GM23248 (cell line): ENCODE measurements at regions not wholly inside any gene's neighbourhood (a gene's known extent, or its start where the extent isn't known, plus 50 kb on each side); places are given as distances from the start of the nearest gene placed in this dataset.
"Not testable (repeated sequence)": the region's sequence is repeated elsewhere in the genome, so short reads cannot be mapped to it uniquely, and the experiment has no call there.

Experiments used
- DNase-seq: peaks from one replicate; pipeline ENCODE4 v3.0.0-alpha.2; 2015
- H2AFZ ChIP-seq: fragments of 200-600 bp; sonication (generic); 2 replicates; pipeline ENCODE4 v1.6.1; 2016; ENCODE audit warnings: antibody characterized with exemption
- H3F3A ChIP-seq: fragments of 200-600 bp; sonication (generic); 2 replicates; pipeline ENCODE4 v1.6.1; 2016; ENCODE audit warnings: mild to moderate bottlenecking, antibody characterized with exemption, mixed run types; ENCODE audit not compliant: insufficient read depth
- H3K27ac ChIP-seq: fragments of 200-600 bp; sonication (generic); 2 replicates; pipeline ENCODE4 v1.5.1; 2016; ENCODE audit warnings: mild to moderate bottlenecking
- H3K27me3 ChIP-seq: fragments of 200-600 bp; sonication (generic); replicated peaks from 2 replicates; pipeline ENCODE4 v1.6.1; 2016; ENCODE audit warnings: mild to moderate bottlenecking; ENCODE audit not compliant: insufficient read depth
- H3K36me3 ChIP-seq: fragments of 200-600 bp; sonication (generic); 2 replicates; pipeline ENCODE4 v1.6.1; 2016; ENCODE audit warnings: low read depth, mild to moderate bottlenecking
- H3K4me1 ChIP-seq: fragments of 200-600 bp; sonication (generic); 2 replicates; pipeline ENCODE4 v1.6.1; 2016; ENCODE audit warnings: mild to moderate bottlenecking; ENCODE audit not compliant: insufficient read depth
- H3K4me2 ChIP-seq: fragments of 200-600 bp; sonication (generic); one replicate; pipeline ENCODE4 v1.6.1; 2016; ENCODE audit warnings: mild to moderate bottlenecking; ENCODE audit not compliant: unreplicated experiment
- H3K4me3 ChIP-seq: fragments of 200-600 bp; sonication (generic); 2 replicates; pipeline ENCODE4 v1.5.1; 2016; ENCODE audit warnings: mild to moderate bottlenecking
- H3K79me2 ChIP-seq: fragments of 200-600 bp; sonication (generic); 2 replicates; pipeline ENCODE4 v1.6.1; 2016; ENCODE audit warnings: mild to moderate bottlenecking; ENCODE audit not compliant: insufficient read depth
- H3K9ac ChIP-seq: fragments of 200-600 bp; sonication (generic); 2 replicates; pipeline ENCODE4 v1.6.1; 2016; ENCODE audit warnings: mild to moderate bottlenecking
- H3K9me2 ChIP-seq: fragments of 200-600 bp; sonication (generic); 2 replicates; pipeline ENCODE4 v1.6.1; 2016; ENCODE audit warnings: mixed run types, mild to moderate bottlenecking, moderate library complexity; ENCODE audit not compliant: insufficient read depth
- H3K9me3 ChIP-seq: fragments of 200-600 bp; sonication (generic); one replicate; pipeline ENCODE4 v1.6.1; 2017; ENCODE audit warnings: low read depth
- H4K20me1 ChIP-seq: fragments of 200-600 bp; sonication (generic); 2 replicates; pipeline ENCODE4 v1.6.0; 2016; ENCODE audit not compliant: insufficient read depth
- EZH2 ChIP-seq: fragments of 200-600 bp; sonication (generic); IDR thresholded peaks from 2 replicates; pipeline ENCODE4 v1.6.1; 2018; ENCODE audit warnings: antibody characterized with exemption, mild to moderate bottlenecking; ENCODE audit not compliant: insufficient read depth, poor library complexity, severe bottlenecking
- EZH2phosphoT487 ChIP-seq: fragments of 200-600 bp; sonication (generic); IDR thresholded peaks from 2 replicates; pipeline ENCODE4 v1.6.1; 2018; ENCODE audit warnings: antibody characterized with exemption, moderate library complexity, mild to moderate bottlenecking, low read depth; ENCODE audit not compliant: insufficient read depth
- WGBS, 2 experiments: methylation state at CpG; one replicate each; pipeline ENCODE4 v1.1.6; 2015 to 2017; ENCODE audit warnings: low lambda C conversion rate in 2 of 2, low coverage in 1 of 2; ENCODE audit errors: missing lambda C conversion rate in 2 of 2; 5-methylcytosine and 5-hydroxymethylcytosine counted together
- in situ Hi-C: fragments of 300-500 bp; cut with MboI; formaldehyde crosslinking; loops from 2 replicates; pipeline ENCODE4 v1.15.0; 2020

DNA sequence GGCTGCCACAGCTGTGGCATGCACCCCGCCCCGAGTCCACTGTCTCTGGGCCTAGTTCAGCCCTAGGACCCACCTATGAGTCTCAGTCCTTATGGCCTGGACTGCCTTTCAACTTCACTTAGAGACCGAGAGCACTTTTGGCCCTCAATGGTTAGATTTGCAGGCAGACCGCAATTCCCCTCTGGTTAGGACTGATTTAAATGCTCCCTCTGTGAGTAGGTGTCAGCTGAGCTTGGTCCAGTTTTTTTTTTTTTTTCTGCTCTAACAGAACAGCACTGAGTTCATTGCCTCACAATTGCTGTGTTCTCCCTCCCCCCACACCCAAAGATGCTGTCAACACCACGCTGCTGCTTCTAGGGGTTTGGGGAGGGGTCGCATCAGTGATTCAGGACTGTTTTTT, 143.2 kb downstream of the BMP15 start:
- H3K79me2 ChIP-seq: no peaks in the 10 kb centered on the region
- no peaks in the 10 kb centered on the region for H3K27me3 ChIP-seq
- TF ChIP-seq EZH2 (no peak), EZH2phosphoT487 (no peak)
- no peak overlapping the region for H3K4me2 ChIP-seq
- H4K20me1 ChIP-seq: no peaks in the 10 kb centered on the region
- no peak overlapping the region for H3K4me3 ChIP-seq
- H3F3A ChIP-seq: no peaks in the 10 kb centered on the region
- no peak overlapping the region for H3K9ac ChIP-seq
- H3K36me3 ChIP-seq: no peaks in the 10 kb centered on the region
- no peaks in the 10 kb centered on the region for H3K4me1 ChIP-seq
- no peak for DNase-seq
- no peak overlapping the region for H3K27ac ChIP-seq
- H3K9me2 ChIP-seq: no peaks in the 10 kb centered on the region
- in situ Hi-C loops: no loop called here
- WGBS, 2 experiments: 42 to 46% methylated on average over 6 of the region's 6 CpGs
- H2AFZ ChIP-seq: no peak overlapping the region
- H3K9me3 ChIP-seq: no peaks in the 10 kb centered on the region

- Histone ChIP-seq H3K9ac (no peak overlapping the region), H3K4me2 (no peak overlapping the region), H2AFZ (no peak overlapping the region), H3K4me3 (no peak overlapping the region), H3K27me3 (no peaks in the 10 kb centered on the region), H3K9me2 (no peaks in the 10 kb centered on the region), H4K20me1 (no peaks in the 10 kb centered on the region), H3K79me2 (no peaks in the 10 kb centered on the region), H3K4me1 (no peaks in the 10 kb centered on the region), H3K27ac (no peak overlapping the region), H3F3A (no peaks in the 10 kb centered on the region), H3K36me3 (no peaks in the 10 kb centered on the region), H3K9me3 (no peaks in the 10 kb centered on the region)
- TF ChIP-seq EZH2 (no peak), EZH2phosphoT487 (no peak)
- no peak for DNase-seq
- in situ Hi-C loops: no loop called here
Measured at GRCh38 chrX:51098046-51098445, 187.5 kb downstream of the BMP15 start.

GRCh38 chrX:51119058-51119926, 208.8 kb downstream of the BMP15 start:
- WGBS, 2 experiments: 82% methylated on average over 10 of the region's 52 CpGs; no CpG with 5 or more reads in 1 of the 2 experiments
- H3K27me3 ChIP-seq, H3K4me2 ChIP-seq, H3K9ac ChIP-seq, H3K4me1 ChIP-seq, H3K36me3 ChIP-seq, H3K9me2 ChIP-seq, H2AFZ ChIP-seq, H3K27ac ChIP-seq, H3K4me3 ChIP-seq, DNase-seq, in situ Hi-C loops, H3K9me3 ChIP-seq, H4K20me1 ChIP-seq, H3K79me2 ChIP-seq, H3F3A ChIP-seq: not testable (repeated sequence)

DNA sequence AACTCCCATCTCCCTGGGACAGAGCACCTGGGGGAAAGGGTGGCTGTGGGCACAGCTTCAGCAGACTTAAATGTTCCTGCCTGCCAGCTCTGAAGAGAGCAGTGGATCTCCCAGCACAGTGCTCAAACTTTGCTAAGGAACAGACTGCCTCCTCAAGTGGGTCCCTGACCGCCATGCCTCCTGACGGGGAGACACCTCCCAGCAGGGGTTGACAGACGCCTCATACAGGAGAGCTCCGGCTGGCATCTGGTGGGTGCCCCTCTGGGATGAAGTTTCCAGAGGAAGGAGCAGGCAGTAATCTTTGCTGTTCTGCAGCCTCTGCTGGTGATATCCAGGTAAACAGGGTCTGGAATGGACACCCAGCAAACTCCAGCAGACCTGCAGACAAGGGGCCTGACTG, 206.9 kb upstream of the NUDT10 start:
- H3K4me3 ChIP-seq, in situ Hi-C loops, H3K79me2 ChIP-seq, H3K9me2 ChIP-seq, H3K27ac ChIP-seq, H3K9me3 ChIP-seq, DNase-seq, H3K9ac ChIP-seq, H3F3A ChIP-seq, H3K4me2 ChIP-seq, H2AFZ ChIP-seq, H3K36me3 ChIP-seq, H3K4me1 ChIP-seq, H3K27me3 ChIP-seq, H4K20me1 ChIP-seq: not testable (repeated sequence)
- WGBS, 2 experiments: 32 to 93% methylated on average over 3 to 4 of the region's 4 CpGs

- in situ Hi-C loops: no loop called here
- DNase-seq: peak; percentile 37
- Histone ChIP-seq H3K9me3 (no peaks in the 10 kb centered on the region), H3K4me1 (no peaks in the 10 kb centered on the region), H3F3A (no peaks in the 10 kb centered on the region), H3K79me2 (no peaks in the 10 kb centered on the region), H4K20me1 (no peaks in the 10 kb centered on the region), H3K36me3 (no peaks in the 10 kb centered on the region), H3K4me3 (no peak overlapping the region), H3K27ac (no peak overlapping the region), H3K4me2 (no peak overlapping the region), H3K27me3 (no peaks in the 10 kb centered on the region), H2AFZ (no peak overlapping the region), H3K9ac (no peak overlapping the region), H3K9me2 (no peaks in the 10 kb centered on the region)
- TF ChIP-seq EZH2: no peak
- TF ChIP-seq EZH2phosphoT487: no peak
- 0 to 52% methylated on average over 1 to 3 of the region's 3 CpGs for WGBS, 2 experiments
Measured at GRCh38 chrX:51144828-51145442, 187.7 kb upstream of the NUDT10 start.
